ENCODE measurements at regions not wholly inside any gene's neighbourhood (a gene's known extent, or its start where the extent isn't known, plus 50 kb on each side); places are given as distances from the start of the nearest gene placed in this dataset.

DNA sequence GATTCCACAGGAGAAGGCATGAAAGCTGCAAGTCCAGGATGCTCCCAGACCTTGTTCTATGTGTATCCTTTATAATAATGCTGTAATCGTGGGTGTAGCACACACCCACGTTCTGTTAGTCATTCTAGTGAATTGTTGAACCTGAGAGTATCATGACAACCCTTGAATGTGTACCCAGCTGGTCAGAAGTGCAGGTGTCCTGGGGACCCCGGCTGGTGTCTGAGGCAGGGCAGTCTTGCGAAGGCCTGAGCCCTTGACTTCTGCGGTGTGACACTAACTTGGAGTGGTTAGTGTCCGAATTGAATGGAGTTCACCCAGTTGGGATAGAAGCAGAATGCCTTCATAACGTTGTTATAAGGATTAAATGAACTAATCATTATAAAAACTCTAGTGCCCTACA is 218.0 kb upstream of the TNRC6C start:
- WGBS, 2 donors (ENCODE audit: low coverage in 1 of 2): 81% methylated on average over 7 of the region's 7 CpGs; no CpG with 5 or more reads in 1 of the 2 donors
- H3K36me3 ChIP-seq: no peaks in the 10 kb centered on the region

DNA sequence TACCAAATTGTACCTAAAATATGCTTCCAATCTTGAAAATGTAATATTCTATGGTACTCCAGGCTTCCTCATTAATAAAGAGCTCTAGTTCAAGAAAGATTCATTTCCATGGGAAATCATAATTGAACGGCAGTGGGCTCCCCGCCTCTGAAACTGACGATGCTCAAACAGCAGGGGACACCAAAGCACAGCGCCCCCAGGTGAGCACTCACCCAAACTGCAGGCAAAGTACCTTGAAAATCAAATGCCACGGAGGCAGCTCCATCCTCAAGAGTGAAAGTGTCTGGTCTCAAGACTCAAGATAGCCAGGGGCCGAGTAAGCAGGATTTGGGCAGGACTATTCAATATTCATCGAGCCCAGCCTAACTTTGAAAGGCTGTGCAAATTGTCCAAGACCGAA is 217.4 kb upstream of the TNRC6C start:
- DNase-seq: no peak
- intact Hi-C loops (cut with DNase I; ENCODE audit: low total_unique reads): no loop called here
- TF ChIP-seq POLR2A (IDR thresholded peaks at IDR 0.05) (no peak), POLR2AphosphoS5 (IDR thresholded peaks at IDR 0.05) (no peak), EP300 (IDR thresholded peaks at IDR 0.05; ENCODE audit: low read depth) (no peak)
- TF ChIP-seq, protein P1, sequence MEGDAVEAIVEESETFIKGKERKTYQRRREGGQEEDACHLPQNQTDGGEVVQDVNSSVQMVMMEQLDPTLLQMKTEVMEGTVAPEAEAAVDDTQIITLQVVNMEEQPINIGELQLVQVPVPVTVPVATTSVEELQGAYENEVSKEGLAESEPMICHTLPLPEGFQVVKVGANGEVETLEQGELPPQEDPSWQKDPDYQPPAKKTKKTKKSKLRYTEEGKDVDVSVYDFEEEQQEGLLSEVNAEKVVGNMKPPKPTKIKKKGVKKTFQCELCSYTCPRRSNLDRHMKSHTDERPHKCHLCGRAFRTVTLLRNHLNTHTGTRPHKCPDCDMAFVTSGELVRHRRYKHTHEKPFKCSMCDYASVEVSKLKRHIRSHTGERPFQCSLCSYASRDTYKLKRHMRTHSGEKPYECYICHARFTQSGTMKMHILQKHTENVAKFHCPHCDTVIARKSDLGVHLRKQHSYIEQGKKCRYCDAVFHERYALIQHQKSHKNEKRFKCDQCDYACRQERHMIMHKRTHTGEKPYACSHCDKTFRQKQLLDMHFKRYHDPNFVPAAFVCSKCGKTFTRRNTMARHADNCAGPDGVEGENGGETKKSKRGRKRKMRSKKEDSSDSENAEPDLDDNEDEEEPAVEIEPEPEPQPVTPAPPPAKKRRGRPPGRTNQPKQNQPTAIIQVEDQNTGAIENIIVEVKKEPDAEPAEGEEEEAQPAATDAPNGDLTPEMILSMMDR (IDR thresholded peaks at IDR 0.05): peak in 2 of 5 experiments; percentile 20 to 23

More for the DNA sequence above, 218.0 kb upstream of the TNRC6C start:
- peaks cover 25% of the 10 kb centered on the region for H3K27me3 ChIP-seq
- H3K4me1 ChIP-seq: peaks cover under 1 to 20% (median 3%) of the 10 kb centered on the region in 4 donors
- H3K27ac ChIP-seq: no peak overlapping the region
- no peak for TF ChIP-seq EP300 (IDR thresholded peaks at IDR 0.05; ENCODE audit: low read depth)
- no peaks in the 10 kb centered on the region for H3K9me3 ChIP-seq
- intact Hi-C loops (cut with DNase I; ENCODE audit: low total_unique reads) (no loop called here), in situ Hi-C loops (cut with MboI; ENCODE audit: low pct_ligation_motif_present in 1 of 4, low pct_unique_long_range_greater_than_20kb in 1 of 4, low sequenced_read_pairs in 3 of 4) (no loop called here)
- H3K4me3 ChIP-seq: no peak overlapping the region
- DNase-seq: no peak

DNA sequence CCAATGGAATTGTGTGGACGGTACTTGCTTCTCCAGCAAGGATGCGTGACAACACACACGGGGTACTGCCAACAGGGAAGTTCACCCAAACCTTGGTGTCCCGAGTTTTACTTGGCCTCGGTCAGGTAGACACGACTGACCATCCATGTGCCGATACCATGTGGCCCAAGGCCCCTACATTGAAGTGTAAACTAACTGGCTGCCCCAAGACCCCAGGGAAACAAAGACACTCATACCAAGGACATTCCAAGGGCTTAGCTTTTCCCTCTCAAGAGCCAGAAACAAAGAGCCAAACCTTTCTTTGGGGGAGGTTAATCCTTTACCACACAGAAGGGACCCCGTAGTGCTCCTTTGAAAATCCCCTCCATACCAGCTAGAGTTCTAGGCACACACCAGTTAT is 215.9 kb upstream of the TNRC6C start:
- Histone ChIP-seq H3K36me3 (no peaks in the 10 kb centered on the region), H3K9me3 (no peaks in the 10 kb centered on the region), H3K27me3 (peaks cover 29% of the 10 kb centered on the region), H3K4me3 (no peak overlapping the region), H3K4me1 (peaks cover 0 to 10% (median 0%) of the 10 kb centered on the region in 4 donors), H3K27ac (no peak overlapping the region)
- TF ChIP-seq POLR2A (IDR thresholded peaks at IDR 0.05) (no peak), EP300 (IDR thresholded peaks at IDR 0.05; ENCODE audit: low read depth) (no peak), POLR2AphosphoS5 (IDR thresholded peaks at IDR 0.05) (no peak)
- TF ChIP-seq, protein P1 (IDR thresholded peaks at IDR 0.05): no peak
- in situ Hi-C loops (cut with MboI; ENCODE audit: low pct_ligation_motif_present in 1 of 4, low pct_unique_long_range_greater_than_20kb in 1 of 4, low sequenced_read_pairs in 3 of 4) (no loop called here), intact Hi-C loops (cut with DNase I; ENCODE audit: low total_unique reads) (no loop called here)
- no peak for DNase-seq
- 50 to 82% methylated on average over 1 to 8 of the region's 8 CpGs for WGBS, 2 donors (ENCODE audit: low coverage in 1 of 2)

More for the DNA sequence above, 217.4 kb upstream of the TNRC6C start:
- Histone ChIP-seq H3K27me3 (peaks cover 24% of the 10 kb centered on the region), H3K36me3 (no peaks in the 10 kb centered on the region), H3K4me1 (peaks cover 0 to 16% (median 2%) of the 10 kb centered on the region in 4 donors), H3K27ac (no peak overlapping the region), H3K4me3 (no peak overlapping the region), H3K9me3 (no peaks in the 10 kb centered on the region)
- 49% methylated on average over 8 of the region's 8 CpGs; no CpG with 5 or more reads in 1 of the 2 donors for WGBS, 2 donors (ENCODE audit: low coverage in 1 of 2)
- in situ Hi-C loops (cut with MboI; ENCODE audit: low pct_ligation_motif_present in 1 of 4, low pct_unique_long_range_greater_than_20kb in 1 of 4, low sequenced_read_pairs in 3 of 4): no loop called here

DNA sequence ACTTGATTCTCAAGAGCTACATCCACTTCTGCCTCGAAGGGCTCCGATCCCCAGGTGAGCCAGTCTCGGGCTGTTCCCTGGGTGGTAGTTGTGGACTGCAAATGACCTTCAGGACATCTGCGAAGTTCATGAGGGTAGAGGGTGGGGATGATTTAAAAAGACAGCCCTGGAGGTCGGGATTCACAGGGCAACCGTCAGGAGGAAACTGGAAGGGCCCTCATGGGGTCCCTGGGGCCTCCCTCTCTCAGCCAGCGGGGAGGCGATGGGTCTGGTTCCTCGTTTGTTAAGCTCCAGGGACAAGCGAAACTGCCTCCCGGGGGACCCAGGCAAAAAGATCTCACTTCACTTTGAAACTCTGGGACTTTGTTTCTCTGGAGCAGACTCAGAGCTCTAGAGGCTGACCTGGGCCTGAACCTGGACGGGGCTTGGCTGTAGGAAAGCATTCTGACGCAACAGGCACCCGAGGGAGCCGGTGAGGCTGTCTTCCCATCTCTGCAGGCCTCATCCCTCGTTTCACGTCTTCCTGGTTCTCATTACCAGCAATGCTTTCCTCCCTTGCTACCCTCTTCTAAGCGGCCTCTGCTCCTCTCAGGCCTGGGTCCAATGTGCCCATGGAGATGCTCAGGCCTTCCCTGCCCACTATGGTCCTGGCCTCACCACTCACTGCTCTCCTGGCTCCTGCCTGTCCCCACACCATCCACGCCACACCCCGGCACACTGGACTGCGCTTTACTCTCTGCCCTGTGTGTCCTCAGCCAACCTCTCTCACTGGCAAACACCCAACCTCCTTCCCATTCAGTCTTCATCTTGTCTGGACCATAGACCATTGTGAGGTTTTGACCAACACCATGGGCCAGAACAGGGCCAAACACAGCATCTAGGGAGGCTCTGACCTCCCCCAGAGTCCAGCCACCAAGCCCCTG is 214.2 kb upstream of the TNRC6C start:
- no peaks in the 10 kb centered on the region for H3K36me3 ChIP-seq
- H3K27ac ChIP-seq: no peak overlapping the region
- peaks cover 37% of the 10 kb centered on the region for H3K27me3 ChIP-seq
- no peak for TF ChIP-seq EP300 (IDR thresholded peaks at IDR 0.05; ENCODE audit: low read depth)
- TF ChIP-seq, protein P1 (IDR thresholded peaks at IDR 0.05): no peak
- TF ChIP-seq POLR2A (IDR thresholded peaks at IDR 0.05): no peak
- TF ChIP-seq POLR2AphosphoS5 (IDR thresholded peaks at IDR 0.05): no peak
- in situ Hi-C loops (cut with MboI; ENCODE audit: low pct_ligation_motif_present in 1 of 4, low pct_unique_long_range_greater_than_20kb in 1 of 4, low sequenced_read_pairs in 3 of 4) (no loop called here), intact Hi-C loops (cut with DNase I; ENCODE audit: low total_unique reads) (no loop called here)
- H3K4me3 ChIP-seq: no peak overlapping the region
- DNase-seq: no peak
- H3K9me3 ChIP-seq: no peaks in the 10 kb centered on the region
- 74 to 87% methylated on average over 10 to 21 of the region's 21 CpGs for WGBS, 2 donors (ENCODE audit: low coverage in 1 of 2)
- no peaks in the 10 kb centered on the region for H3K4me1 ChIP-seq

All from transverse colon (tissue), 4 donors.